ENCODE measurements at regions not wholly inside any gene's neighbourhood (a gene's known extent, or its start where the extent isn't known, plus 50 kb on each side); places are given as distances from the start of the nearest gene placed in this dataset.

DNA sequence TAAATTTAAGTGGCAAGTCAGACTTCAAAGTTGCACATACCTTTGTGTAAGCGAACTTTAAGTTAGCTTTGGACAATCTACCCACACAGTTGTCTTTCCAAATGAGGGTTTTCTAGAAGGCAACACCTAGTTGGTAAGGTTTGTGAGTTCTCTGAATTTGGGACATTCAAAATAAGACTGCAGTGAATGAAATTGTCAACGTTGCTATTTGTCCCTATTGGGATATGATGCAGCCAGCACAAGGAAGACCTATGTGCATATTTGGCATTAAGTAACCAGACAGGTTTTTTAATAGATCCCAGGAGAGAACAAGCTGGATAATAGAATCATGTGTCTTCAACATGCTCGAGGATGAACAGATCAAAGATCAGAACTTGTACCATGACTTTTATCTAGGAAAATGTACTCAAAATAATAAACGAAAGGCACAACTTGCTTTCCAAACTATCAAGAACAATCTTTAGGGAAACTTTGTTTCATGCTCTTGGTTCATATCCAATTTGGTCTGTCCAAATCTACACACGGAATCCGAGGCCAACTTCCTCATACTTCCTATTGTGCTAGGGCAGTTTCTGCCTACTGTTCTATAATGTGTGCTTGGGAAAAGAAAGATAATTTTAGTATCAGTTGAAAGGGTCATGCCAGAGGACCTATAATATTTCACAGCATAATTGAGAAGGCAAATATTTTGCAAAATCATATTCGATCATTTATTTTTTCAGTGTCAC is 284.2 kb upstream of the SOX5 start:
- H3K4me1 ChIP-seq, result no peaks in the 10 kb centered on the region
- WGBS, 5 donors, result 35 to 48% (median 43%) methylated on average over 7 of the region's 7 CpGs
- no peaks in the 10 kb centered on the region for H3K9me3 ChIP-seq
- H3K27me3 ChIP-seq, result no peaks in the 10 kb centered on the region
- no peak for TF ChIP-seq EP300 (IDR thresholded peaks at IDR 0.05)
- TF ChIP-seq, protein P1, sequence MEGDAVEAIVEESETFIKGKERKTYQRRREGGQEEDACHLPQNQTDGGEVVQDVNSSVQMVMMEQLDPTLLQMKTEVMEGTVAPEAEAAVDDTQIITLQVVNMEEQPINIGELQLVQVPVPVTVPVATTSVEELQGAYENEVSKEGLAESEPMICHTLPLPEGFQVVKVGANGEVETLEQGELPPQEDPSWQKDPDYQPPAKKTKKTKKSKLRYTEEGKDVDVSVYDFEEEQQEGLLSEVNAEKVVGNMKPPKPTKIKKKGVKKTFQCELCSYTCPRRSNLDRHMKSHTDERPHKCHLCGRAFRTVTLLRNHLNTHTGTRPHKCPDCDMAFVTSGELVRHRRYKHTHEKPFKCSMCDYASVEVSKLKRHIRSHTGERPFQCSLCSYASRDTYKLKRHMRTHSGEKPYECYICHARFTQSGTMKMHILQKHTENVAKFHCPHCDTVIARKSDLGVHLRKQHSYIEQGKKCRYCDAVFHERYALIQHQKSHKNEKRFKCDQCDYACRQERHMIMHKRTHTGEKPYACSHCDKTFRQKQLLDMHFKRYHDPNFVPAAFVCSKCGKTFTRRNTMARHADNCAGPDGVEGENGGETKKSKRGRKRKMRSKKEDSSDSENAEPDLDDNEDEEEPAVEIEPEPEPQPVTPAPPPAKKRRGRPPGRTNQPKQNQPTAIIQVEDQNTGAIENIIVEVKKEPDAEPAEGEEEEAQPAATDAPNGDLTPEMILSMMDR (IDR thresholded peaks at IDR 0.05), result no peak
- peak in 2 of 3 donors; percentile 45 to 70 for TF ChIP-seq POLR2AphosphoS5 (IDR thresholded peaks at IDR 0.05)
- H3K36me3 ChIP-seq, result no peaks in the 10 kb centered on the region
- DNase-seq, result peak in 1 of 2 donors; percentile 36
- intact Hi-C loops (cut with DNase I; ENCODE audit: low total_unique reads), result no loop called here
- H3K4me3 ChIP-seq, result no peak overlapping the region
- peak overlapping the region in 1 of 5 donors; percentile 41 for H3K27ac ChIP-seq

DNA sequence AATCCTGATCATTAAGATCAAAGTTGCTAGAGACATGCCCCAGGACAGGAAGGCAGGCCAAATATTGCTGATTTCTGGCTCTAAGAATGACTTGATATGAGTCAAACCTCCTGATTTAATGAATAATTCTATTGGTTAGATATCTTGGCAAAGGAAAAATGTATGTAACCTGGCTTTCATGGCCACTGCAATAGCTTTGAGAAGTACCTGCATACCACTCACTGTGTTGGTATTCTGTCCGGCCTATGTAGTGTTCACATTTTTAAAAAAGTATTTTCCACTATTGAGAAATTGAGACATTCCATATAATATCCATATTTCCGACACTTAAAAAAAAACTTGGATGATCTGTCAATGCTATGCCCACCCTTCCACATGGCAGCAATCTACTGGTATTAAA is 283.1 kb upstream of the SOX5 start:
- no peak for TF ChIP-seq POLR2AphosphoS5 (IDR thresholded peaks at IDR 0.05)
- TF ChIP-seq POLR2A (IDR thresholded peaks at IDR 0.05), result no peak
- TF ChIP-seq EP300 (IDR thresholded peaks at IDR 0.05), result no peak
- TF ChIP-seq, protein P1 (IDR thresholded peaks at IDR 0.05), result no peak
- Histone ChIP-seq H3K9me3 (no peaks in the 10 kb centered on the region), H3K27me3 (no peaks in the 10 kb centered on the region), H3K36me3 (no peaks in the 10 kb centered on the region), H3K4me3 (no peak overlapping the region), H3K4me1 (peaks cover 0 to 5% (median 0%) of the 10 kb centered on the region in 4 donors), H3K27ac (no peak overlapping the region)
- DNase-seq, result no peak
- 94 to 98% (median 96%) methylated on average over 2 of the region's 2 CpGs for WGBS, 5 donors
- intact Hi-C loops (cut with DNase I; ENCODE audit: low total_unique reads), result no loop called here

DNA sequence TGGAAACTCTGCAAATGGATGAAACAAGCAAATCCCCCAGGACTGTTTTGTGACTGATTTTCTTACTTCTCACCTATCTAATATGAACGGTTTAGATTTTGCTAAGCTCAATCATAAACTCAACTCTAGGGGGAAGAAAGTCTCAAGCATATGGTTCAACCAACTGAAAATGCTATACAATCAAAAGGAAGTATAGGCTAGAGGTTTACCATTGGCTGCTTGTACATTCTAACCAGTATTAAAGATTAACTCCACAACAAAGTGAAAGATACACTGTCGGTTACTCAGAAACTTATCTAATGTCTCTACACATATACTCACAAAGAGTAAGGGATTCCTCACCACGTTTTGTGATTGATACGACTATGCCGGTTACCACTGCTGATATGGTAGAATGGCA is 281.8 kb upstream of the SOX5 start:
- Histone ChIP-seq H3K9me3 (no peaks in the 10 kb centered on the region), H3K27ac (no peak overlapping the region), H3K4me3 (no peak overlapping the region), H3K27me3 (no peaks in the 10 kb centered on the region), H3K4me1 (peaks cover 0 to 17% (median 6%) of the 10 kb centered on the region in 4 donors), H3K36me3 (no peaks in the 10 kb centered on the region)
- TF ChIP-seq POLR2A (IDR thresholded peaks at IDR 0.05), result no peak
- no peak for TF ChIP-seq EP300 (IDR thresholded peaks at IDR 0.05)
- TF ChIP-seq POLR2AphosphoS5 (IDR thresholded peaks at IDR 0.05), result no peak
- TF ChIP-seq, protein P1 (IDR thresholded peaks at IDR 0.05), result no peak
- 72 to 84% (median 81%) methylated on average over 5 of the region's 5 CpGs for WGBS, 5 donors
- intact Hi-C loops (cut with DNase I; ENCODE audit: low total_unique reads), result no loop called here
- DNase-seq, result no peak

DNA sequence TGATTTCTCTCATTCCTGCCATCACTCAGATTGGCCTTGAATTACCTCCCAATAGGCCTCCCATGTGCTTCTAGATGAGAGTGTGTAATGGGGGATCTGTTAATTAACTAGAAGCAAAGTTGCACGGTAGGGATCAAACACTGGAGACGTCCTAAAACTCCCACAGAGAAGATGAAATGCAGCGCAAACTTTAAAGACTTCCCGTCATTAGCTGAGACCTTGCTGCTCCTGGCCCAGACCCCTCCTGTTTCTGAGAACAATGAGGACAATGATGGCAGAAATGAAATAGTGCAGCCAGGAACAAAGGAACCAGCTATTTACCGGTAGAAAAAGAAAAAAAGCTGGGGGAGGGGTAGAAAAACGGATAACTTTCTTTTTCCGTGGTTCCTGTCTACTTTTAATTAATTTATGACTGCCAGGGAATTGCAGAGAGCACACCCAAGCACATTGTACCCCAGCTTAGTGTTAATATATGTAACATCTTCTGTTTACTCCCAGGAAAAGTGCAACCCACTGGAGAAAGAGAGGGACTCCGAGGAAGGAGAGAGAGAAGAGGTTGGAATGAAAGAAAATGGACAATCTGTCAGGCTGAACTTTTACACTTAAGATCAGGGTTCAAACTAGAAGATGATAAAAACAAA is 280.7 kb upstream of the SOX5 start:
- H3K4me3 ChIP-seq, result no peak overlapping the region
- no peaks in the 10 kb centered on the region for H3K27me3 ChIP-seq
- H3K4me1 ChIP-seq, result peaks cover 0 to 18% (median 6%) of the 10 kb centered on the region in 4 donors
- H3K9me3 ChIP-seq, result no peaks in the 10 kb centered on the region
- no peak for DNase-seq
- TF ChIP-seq EP300 (IDR thresholded peaks at IDR 0.05) (no peak), POLR2AphosphoS5 (IDR thresholded peaks at IDR 0.05) (no peak), POLR2A (IDR thresholded peaks at IDR 0.05) (no peak)
- TF ChIP-seq, protein P1 (IDR thresholded peaks at IDR 0.05), result no peak
- intact Hi-C loops (cut with DNase I; ENCODE audit: low total_unique reads), result no loop called here
- no peaks in the 10 kb centered on the region for H3K36me3 ChIP-seq
- 74 to 81% (median 78%) methylated on average over 8 of the region's 8 CpGs for WGBS, 5 donors
- H3K27ac ChIP-seq, result no peak overlapping the region

All from stomach (tissue), 8 donors.